NCI-H146 (cell line): ENCODE measurements at regions not wholly inside any gene's neighbourhood (a gene's known extent, or its start where the extent isn't known, plus 50 kb on each side); places are given as distances from the start of the nearest gene placed in this dataset.

Source experiments
- DNase-seq: peaks from one replicate; lab custom pipeline; 2025; lab: John Stamatoyannopoulos, UW

- DNase-seq: no peak
Observed at GRCh38 chr4:138085736-138086305, 156.3 kb downstream of the SLC7A11 start.

GRCh38 chr4:138078751-138079520 lies 163.2 kb downstream of the SLC7A11 start:
- no peak for DNase-seq

GRCh38 chr4:138078253-138078652 lies 163.9 kb downstream of the SLC7A11 start:
- DNase-seq: no peak

GRCh38 chr4:138076561-138076960 lies 165.6 kb downstream of the SLC7A11 start:
- DNase-seq: no peak

GRCh38 chr4:138070816-138071215 lies 171.3 kb downstream of the SLC7A11 start:
- no peak for DNase-seq

DNA sequence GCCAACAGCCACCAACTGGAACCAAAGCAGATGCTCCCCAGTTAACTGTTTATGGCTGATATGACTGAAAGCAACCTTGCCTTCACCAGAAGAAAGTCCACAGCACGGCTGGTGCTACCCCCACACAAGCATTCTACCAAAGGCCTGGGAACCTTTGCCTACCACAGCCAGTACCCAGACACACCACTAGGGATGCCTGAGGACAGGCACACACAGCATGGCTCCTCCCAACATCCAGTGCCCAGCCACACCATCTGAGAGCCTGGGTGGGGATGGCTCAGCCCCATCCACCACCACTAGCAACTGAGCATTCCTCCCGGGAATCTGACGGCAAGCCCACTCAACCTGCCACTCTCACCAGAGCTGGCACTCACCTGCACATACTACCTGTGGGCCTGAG lies 178.6 kb downstream of the SLC7A11 start:
- no peak for DNase-seq

DNA sequence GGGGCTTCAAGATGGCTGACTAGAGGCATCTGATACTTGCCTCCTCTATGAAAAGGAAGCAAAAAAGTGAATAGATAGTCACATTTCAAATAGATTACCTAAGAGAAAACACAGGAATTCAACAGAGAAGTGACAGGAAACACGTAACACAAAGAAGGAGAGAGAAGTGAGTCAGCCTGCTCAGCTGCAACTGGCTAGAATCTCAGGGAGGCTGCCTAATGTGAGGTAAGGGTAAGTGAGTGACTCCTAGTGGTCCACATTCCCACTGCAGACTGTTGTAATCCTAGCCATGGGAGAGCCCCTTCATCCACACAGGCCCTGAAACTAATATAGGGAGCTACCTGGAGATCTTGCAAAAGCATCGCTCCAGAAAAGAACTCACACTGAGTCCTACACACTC lies 179.2 kb downstream of the SLC7A11 start:
- DNase-seq: no peak

DNA sequence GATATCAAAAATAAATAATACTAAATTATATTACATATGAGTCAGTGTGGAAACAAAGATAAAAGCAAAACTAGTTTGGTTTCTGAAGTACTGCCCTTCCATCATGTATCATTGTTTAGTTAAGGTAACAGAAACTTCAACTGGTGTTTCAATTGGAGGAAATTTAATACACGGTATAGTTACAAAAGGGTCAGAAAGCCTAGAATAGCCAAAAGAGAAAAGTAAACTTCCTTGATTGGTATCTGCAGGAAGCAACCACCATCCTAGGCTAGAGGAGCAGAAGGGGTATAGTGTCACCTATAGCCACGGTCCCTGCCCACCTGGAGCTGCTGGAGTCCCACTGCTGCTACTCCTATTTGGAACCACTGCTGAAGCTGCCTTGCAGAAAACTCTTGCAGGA lies 185.6 kb downstream of the SLC7A11 start:
- no peak for DNase-seq

- no peak for DNase-seq
Observed at GRCh38 chr4:138055890-138056289, 186.3 kb downstream of the SLC7A11 start.

DNA sequence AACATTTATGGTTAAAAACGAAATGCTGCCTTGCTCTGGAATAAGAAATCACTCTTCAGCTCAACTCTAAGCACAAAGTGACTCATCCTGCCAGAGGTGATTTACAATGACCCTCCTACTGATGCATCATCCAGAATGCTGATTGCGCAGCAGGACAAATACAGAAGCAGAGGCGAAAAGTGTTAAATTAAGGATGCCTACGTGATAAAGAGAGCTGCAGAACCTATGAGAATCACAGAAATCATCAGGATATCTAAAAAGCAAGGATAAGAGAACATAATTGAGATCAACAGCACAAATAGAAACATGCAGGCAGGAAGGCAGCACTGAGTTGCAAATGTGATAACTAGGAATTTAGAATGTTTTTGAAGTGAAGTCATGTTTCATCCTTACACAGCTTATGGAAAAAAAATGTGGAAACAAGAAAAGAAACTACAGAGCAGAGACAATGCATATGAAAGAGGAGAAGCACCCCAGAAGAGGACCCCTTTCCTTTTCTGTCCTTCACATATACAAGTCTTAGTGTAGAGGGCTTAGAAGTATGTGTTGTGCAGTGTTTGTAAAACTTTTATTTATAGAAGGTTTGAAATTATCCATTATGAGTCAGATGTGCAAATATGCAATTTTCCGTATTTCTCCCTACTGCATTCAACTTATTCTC lies 188.4 kb downstream of the SLC7A11 start:
- DNase-seq: no peak

- DNase-seq: no peak
Observed at GRCh38 chr4:138052806-138053632, 189.1 kb downstream of the SLC7A11 start.

DNA sequence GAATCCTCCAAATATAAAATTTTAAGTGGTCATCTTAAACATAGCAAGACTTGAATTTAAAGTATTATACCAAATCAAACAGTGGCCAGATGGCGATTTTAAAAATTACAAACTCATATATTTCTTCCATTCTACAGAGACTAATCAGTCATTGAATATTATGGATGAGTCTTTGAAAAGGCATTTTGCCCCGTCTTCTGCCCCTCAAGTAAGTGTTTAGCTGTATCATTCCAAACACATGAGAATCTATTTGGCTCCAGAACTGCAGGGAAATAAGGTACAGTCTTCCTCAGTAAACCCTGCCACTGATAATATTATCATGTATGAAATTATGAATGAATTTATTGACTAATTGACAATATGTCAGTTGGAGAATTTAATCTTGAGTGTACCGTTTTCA lies 191.0 kb downstream of the SLC7A11 start:
- DNase-seq: no peak

DNA sequence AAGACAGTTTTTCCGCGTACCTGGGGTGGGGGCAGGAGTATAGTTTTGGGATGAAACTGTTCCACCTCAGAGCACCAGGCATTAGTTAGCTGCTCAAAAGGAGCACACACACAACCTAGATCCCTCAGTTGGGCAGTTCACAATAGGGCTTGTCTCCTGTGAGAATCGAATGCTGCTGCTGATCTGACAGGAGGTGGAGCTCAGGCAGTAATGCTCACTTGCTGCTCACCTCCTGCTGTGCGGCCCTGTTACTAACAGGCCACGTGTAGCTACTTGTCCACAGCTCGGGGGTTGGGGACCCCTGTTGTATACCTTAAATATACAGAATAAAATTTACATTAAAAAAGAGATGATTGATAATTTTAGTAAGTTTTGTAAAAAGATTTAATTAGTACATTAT lies 191.5 kb downstream of the SLC7A11 start:
- DNase-seq: peak; percentile 3

GRCh38 chr4:138049355-138049754 lies 192.8 kb downstream of the SLC7A11 start:
- no peak for DNase-seq

GRCh38 chr4:138047290-138047689 lies 194.9 kb downstream of the SLC7A11 start:
- DNase-seq: no peak

- no peak for DNase-seq
Observed at GRCh38 chr4:138045036-138045435, 197.1 kb downstream of the SLC7A11 start.

- DNase-seq: no peak
Observed at GRCh38 chr4:138039010-138039409, 203.1 kb downstream of the SLC7A11 start.

DNA sequence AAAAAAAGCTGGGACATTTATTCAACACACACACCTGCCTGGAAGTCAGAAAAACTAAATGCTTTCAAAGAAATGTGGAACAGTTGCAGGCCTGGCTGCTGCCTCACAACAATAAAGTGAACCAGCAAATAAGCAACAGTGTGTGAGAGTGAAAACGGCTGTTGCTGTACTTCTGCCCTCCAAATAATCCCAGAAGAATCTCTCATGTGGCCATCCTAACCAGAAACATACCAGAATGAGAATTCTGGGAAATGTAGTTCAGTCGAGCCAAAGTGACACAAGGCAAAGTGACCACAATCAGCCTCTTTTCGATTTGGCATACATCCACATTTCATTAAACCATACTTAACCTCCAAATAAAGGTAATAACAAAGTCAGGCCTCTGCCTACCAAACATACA lies 204.5 kb downstream of the SLC7A11 start:
- no peak for DNase-seq

GRCh38 chr4:138035781-138036258 lies 206.3 kb downstream of the SLC7A11 start:
- peak; percentile 46 for DNase-seq

GRCh38 chr4:138034871-138035270 lies 207.3 kb downstream of the SLC7A11 start:
- DNase-seq: no peak

DNA sequence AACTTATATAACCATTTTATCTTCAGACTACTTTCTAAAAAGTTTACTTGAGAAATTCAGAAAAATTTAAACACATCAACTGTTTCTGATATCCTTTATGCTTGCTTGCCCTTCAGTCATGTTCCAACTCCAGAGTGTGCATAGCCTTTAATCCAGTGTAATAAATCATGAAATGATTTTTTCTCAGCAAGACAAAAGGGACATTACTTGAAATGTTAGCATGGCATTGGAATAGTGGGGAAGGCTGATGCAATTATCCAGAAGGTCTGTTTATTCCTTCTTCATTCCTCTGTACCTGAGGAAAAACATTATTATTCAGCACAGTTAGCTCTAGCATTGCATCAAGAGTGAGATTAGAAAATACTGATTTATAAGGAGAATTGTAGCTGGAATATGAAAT lies 209.9 kb downstream of the SLC7A11 start:
- no peak for DNase-seq

DNA sequence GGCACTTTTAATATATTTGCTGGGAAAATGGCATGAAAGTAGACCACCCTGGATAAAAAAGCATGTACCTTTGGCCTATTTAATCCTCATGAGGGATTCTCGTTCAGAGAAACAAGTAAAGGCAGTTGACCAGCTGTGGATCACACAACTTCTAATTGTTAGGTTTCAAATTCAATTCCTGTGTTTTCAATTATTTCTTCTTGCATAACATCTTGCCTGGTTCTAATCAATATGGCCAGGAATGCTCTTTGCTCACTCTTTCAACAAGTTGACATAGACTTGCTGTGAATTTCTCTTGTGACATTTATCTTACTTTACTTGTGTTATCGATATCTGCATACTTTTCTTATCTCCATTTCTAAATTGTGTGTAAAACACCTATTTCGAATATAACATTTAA lies 211.8 kb downstream of the SLC7A11 start:
- no peak for DNase-seq
